ENCODE measurements at regions not wholly inside any gene's neighbourhood (a gene's known extent, or its start where the extent isn't known, plus 50 kb on each side); places are given as distances from the start of the nearest gene placed in this dataset.
A peak's percentile ranks its signal among the peaks of the same experiment; 100 is the strongest.

DNA sequence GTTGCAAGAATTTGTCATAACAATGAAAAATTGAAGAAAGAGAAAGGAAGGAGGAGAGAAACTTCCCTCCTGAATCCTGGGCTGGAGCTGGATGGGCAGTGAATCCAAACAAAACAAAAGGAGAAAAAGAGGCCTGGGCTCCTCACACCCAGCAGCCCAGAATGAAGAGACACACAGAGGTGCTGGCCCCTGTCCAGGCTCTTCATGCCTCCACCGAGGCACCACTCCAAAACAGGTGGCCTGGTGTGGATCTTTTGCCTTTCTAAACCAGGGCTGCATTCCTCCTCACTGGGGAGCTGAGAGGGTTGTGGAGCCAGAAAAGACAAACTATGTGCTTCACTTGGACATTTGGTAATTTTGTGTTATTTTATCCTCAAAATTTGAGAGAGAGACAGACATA, 76.0 kb downstream of the FAM124B start:
- DNase-seq (ENCODE audit: low read depth): no peak

GRCh38 chr2:224324604-224325003, 77.3 kb downstream of the FAM124B start:
- DNase-seq (ENCODE audit: low read depth): no peak

- no peak for DNase-seq (ENCODE audit: low read depth)
Measured at GRCh38 chr2:224320660-224321059, 81.2 kb downstream of the FAM124B start.

DNA sequence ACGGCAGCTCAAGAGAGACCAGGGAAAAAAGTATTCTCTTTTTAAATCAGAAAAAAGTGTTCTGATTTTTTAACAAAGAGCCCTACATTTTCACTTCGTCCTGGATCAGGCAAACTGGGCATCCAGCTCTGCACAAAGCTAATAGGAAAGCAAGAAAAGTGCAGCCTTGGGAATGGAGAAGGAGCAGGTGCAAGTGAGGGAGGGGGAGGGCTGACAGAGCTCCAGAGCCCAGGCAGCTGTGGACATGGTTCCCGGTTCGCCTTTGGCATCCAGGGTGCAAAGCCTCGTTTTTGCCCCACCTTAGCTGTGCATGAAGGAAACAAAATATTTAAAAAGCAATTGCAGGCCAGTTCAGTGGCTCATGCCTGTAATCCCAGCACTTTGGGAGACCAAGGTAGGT, 82.2 kb downstream of the FAM124B start:
- DNase-seq (ENCODE audit: low read depth): no peak

DNA sequence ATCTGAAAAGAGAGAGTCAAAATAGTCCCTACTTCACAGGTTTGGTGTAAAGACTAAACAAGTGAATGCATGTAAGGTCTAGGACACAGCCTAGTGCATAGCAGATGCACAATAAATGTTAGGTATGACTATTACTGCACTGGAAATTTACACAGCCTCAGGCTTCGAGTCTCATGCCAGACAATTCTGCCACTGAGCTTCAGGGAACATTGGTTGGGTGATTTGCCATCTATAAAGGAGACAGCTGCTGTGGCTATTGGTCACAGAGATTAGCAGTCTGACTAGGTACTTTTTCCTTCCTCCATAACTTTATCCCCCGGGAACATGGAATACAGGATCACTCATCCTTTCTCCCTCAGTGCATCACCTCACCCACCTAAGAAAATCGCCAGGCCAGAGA, 89.2 kb downstream of the FAM124B start:
- peak; percentile 6 for DNase-seq (ENCODE audit: low read depth)

DNA sequence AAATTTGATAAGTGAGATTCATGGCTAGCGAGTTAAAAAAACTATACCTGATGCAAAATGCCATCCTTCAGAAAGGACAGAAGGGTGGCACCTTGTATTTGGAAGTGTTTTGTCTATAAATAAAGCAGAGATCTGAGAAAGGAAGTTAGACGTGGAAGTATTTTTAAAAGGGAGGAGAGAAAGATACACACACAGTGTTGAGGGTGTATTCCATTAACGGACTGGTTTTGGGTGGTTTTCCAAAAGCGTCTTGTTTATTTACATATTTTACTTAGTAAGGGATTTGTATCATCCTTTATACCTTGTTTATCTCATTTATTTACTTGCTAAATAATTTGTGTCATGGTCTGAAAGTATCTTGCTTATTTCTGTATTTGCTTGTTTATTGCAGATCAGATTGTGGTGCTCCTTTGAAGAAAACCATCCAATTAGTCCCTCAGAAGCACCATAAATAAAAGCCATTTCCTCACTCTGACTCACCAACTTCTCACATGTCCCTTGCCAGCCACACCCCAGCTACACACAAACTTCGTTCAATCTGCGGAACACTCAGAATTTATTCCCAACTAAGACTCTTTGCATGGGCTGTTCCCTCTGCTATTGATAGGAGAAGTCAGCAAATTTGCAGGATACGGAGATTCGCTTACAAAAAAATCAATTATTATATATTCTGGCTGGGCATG, 90.8 kb downstream of the FAM124B start:
- peak; percentile 26 for DNase-seq (ENCODE audit: low read depth)

- peak; percentile 63 for DNase-seq (ENCODE audit: low read depth)
Measured at GRCh38 chr2:224309176-224309575, 92.7 kb downstream of the FAM124B start.

DNA sequence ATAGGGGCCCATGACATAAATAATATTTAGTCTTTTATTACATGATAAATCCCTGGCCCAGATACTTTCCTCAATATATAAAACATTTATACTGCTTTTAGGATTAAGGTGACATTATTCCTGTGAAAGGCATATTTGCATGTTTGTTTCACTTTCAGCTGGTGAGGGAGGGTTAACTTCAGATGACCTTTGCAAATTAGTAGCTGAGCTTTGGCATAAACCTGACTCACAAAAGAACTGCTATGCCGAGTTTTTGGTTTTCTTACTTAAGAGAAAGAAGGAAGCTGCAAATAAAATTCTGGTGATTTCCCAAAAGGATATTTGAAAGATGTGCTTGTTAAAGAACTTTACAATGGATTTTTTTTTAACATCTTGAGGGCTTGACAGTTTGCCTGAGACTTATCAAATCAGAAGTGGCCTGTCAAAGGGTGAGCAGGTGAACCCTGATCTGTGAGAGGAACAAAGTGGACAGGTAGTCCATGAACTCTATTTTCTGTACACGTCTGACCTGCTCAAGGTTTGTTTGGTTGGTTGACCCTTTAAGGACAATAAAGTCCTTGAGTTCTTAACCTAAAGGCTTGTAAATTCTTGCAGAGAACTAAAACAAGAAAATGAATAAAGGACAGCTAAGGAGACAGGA, 93.5 kb downstream of the FAM124B start:
- peak; percentile 17 for DNase-seq (ENCODE audit: low read depth)

GRCh38 chr2:224302952-224303351, 99.0 kb downstream of the FAM124B start:
- no peak for DNase-seq (ENCODE audit: low read depth)

GRCh38 chr2:224293976-224294375, 107.9 kb downstream of the FAM124B start:
- DNase-seq (ENCODE audit: low read depth): no peak

DNA sequence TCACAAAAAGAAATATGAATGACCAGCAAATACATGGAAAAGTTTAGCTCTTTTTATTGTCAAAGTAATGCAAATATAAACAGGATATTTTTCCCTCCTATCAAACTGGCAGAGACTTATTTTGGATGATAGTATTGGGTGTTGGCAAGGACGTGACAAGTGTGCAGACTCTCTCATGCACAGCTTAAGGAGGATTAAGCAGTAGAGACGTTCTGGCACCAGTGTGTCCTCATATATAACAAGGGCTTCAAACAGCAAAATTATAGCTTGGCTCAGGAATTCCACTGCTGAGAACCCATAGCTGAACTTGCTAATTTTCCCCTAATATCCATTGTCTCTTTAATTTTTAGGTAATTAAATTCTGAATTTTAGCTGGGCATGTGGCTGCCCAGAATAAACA, 114.4 kb downstream of the FAM124B start:
- no peak for DNase-seq (ENCODE audit: low read depth)

GRCh38 chr2:224286923-224287322, 115.0 kb downstream of the FAM124B start:
- no peak for DNase-seq (ENCODE audit: low read depth)

DNA sequence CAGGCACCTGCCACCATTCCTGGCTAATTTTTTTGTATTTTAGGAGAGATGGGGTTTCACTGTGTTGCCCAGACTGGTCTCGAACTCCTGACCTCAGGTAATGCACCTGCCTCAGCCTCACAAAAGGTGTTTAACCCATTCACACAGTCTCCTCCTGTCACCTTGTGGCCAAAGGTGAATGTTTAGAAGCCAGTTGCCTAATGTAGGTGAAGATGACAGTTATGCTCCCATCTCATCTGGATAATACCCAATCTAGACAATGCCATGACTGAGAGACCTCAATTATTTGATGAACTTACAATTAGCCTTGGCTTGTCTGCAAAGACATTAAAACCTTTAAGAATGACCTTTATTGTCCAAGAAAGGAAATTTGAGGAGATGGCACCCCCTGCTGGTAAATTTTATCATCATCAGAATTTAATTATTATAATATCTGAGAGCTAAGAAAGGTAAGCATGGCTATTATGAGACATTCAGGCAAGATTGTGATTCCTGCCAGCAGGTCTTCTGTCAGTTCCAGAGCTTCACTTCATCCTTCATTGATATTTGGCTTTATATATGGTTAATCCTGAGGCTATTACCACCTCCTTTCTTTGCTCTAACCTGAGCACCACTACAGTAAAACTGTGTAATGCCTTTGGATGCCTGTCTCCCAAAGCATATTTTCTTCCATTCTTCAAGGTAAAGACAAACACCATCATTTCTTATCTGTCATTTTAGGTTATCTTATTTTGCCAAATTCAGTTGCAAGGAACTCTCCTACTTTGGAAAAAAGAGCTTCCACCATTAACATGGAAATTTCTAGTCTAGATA, 117.6 kb downstream of the FAM124B start:
- DNase-seq (ENCODE audit: low read depth): peak; percentile 35

GRCh38 chr2:224283466-224283965, 118.4 kb downstream of the FAM124B start:
- DNase-seq (ENCODE audit: low read depth): no peak

- no peak for DNase-seq (ENCODE audit: low read depth)
Measured at GRCh38 chr2:224281374-224281773, 120.5 kb downstream of the FAM124B start.

- no peak for DNase-seq (ENCODE audit: low read depth)
Measured at GRCh38 chr2:224278531-224278930, 123.4 kb downstream of the FAM124B start.

GRCh38 chr2:224276251-224276650, 125.7 kb downstream of the FAM124B start:
- no peak for DNase-seq (ENCODE audit: low read depth)

DNA sequence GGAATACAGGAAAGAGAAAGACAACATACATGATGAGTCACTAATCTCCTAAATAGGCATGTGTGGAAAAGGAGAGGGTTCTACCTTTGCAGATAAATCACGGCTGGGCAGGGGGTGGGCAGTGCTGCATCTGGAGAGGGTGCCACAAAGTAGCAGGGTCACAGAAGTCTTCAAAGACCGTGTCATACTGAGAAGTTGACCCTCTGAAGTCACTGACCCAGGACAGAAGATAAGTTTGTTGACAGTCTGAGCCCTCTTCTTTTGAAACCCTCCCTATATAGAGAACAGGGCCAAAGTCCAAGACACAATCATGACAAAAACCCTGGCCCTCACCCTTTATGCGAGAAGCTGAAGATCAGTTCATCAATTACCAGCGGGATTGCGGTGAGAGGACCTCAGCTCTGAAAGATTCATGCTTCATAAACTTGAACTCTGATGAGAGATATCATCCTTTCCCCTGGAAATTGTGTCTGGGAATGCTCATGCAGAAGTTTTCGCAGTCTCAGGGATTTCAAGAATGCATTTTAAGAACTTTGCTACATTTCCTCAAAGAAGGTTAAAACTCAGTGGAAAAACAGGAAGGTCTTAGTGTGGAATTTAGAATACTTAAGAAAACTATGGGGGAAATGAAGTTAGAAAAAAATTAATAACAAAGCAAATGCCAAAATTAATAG, 129.5 kb downstream of the FAM124B start:
- DNase-seq (ENCODE audit: low read depth): no peak

GRCh38 chr2:224271617-224272236, 130.2 kb downstream of the FAM124B start:
- DNase-seq (ENCODE audit: low read depth): no peak

GRCh38 chr2:224268441-224268840, 133.5 kb downstream of the FAM124B start:
- peak; percentile 83 for DNase-seq (ENCODE audit: low read depth)

GRCh38 chr2:224264259-224264658, 137.6 kb downstream of the FAM124B start:
- DNase-seq (ENCODE audit: low read depth): no peak
